ES-I3 (cell line): ENCODE measurements at regions not wholly inside any gene's neighbourhood (a gene's known extent, or its start where the extent isn't known, plus 50 kb on each side); places are given as distances from the start of the nearest gene placed in this dataset.

ENCODE experiments used
- H3K36me3 ChIP-seq: 2 replicates; pipeline ENCODE4 v1.6.1; 2013; ENCODE audit warnings: mild to moderate bottlenecking, low read length, control low read depth, moderate library complexity; ENCODE audit not compliant: insufficient read depth
- H3K4me1 ChIP-seq: 2 replicates; pipeline ENCODE4 v1.6.1; 2013; ENCODE audit warnings: mild to moderate bottlenecking, control low read depth, low read length; ENCODE audit not compliant: insufficient read depth
- H3K9ac ChIP-seq: 2 replicates; pipeline ENCODE4 v1.6.1; 2013; ENCODE audit warnings: low read depth, mild to moderate bottlenecking, low read length, moderate library complexity
- H3K9me3 ChIP-seq: 2 replicates; pipeline ENCODE4 v1.6.1; 2013; ENCODE audit warnings: mild to moderate bottlenecking, low read length, moderate library complexity; ENCODE audit not compliant: control insufficient read depth, insufficient read depth

DNA sequence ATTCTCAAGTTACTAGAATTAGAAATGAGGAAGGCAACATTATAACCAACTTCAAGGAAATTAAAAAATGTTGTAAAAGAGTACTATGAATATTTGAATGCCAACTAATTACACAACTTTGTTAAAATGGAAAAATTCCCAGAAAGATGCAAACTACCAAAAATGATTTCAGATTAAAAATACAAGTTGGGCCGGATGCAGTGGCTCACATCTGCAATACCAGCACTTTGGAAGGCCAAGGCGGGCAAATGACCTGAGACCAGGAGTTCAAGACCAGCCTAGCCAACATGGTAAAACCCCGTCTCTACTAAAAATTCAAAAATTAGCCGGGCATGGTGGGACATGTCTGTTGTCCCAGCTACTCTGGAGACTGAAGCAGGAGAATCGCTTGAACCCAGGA lies 874.2 kb upstream of the GJE1 start:
- Histone ChIP-seq H3K9ac (no peak overlapping the region), H3K4me1 (no peaks in the 10 kb centered on the region), H3K9me3 (no peaks in the 10 kb centered on the region), H3K36me3 (no peaks in the 10 kb centered on the region)

DNA sequence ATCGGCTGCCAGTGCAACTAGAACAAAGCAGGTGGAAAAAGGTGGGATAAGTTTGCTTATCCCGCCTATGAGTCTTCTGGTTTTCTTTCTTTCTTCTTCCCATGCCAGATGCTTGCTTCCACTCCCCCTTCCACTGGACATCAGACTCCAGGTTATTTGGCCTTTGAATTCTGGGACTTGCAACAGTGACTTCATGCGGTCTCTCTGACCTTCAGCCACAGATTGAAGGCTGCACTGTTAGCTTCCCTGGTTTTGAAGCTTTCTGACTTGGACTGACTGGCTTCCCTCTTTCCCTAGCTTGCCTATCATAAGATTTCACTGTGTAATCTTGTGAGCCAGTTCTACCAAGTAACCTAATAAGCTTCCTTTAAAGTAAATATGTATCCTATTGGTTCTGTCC lies 878.4 kb upstream of the GJE1 start:
- Histone ChIP-seq H3K4me1 (no peaks in the 10 kb centered on the region; the same call in 1 of the 2 replicates), H3K9me3 (no peaks in the 10 kb centered on the region), H3K9ac (no peak overlapping the region), H3K36me3 (no peaks in the 10 kb centered on the region)

DNA sequence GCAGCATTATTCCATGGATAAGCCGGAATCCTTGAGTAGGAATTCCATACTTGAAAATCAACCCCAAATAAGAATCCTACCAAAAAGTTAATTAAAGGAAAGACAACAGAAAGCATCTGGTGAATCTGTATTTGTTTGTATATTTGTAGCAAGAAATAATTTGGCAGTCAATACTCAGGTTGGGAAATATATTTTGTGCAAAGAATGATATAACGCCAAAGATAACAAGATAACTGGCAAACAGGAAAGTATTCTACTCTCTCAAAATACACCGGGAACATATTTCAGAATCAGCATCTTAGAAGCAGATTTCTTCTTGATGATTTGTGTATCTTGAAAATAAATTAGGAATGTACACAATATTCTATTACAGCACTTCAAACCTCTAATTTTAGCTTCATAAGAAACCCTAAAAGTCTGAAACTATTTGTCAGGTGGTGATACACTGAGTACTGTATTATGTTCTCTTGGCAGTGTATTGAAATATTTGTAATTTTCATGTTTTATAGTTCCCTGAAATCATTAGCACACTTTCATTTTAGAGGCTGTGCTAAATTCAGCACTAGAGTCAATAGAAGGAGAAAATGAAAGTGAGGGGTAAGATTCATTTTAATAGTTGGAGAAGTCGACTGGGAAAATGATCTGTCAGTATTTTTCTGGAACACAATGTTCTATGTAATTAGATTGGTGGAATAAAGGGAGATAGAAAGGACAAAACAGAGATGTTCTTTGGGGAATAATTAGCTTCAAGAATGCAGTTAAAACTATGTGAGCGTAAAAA lies 879.7 kb upstream of the GJE1 start:
- H3K9me3 ChIP-seq, result no peaks in the 10 kb centered on the region
- H3K9ac ChIP-seq, result no peak overlapping the region
- H3K36me3 ChIP-seq, result no peaks in the 10 kb centered on the region
- H3K4me1 ChIP-seq, result no peaks in the 10 kb centered on the region; the same call in 1 of the 2 replicates

- Histone ChIP-seq H3K36me3 (no peaks in the 10 kb centered on the region), H3K4me1 (no peaks in the 10 kb centered on the region; the same call in 1 of the 2 replicates), H3K9me3 (no peaks in the 10 kb centered on the region), H3K9ac (no peak overlapping the region)
Measured at GRCh38 chr6:141251286-141251685, 881.4 kb upstream of the GJE1 start.

GRCh38 chr6:141248021-141248799 lies 884.5 kb upstream of the GJE1 start:
- Histone ChIP-seq H3K36me3 (no peaks in the 10 kb centered on the region), H3K9ac (no peak overlapping the region), H3K9me3 (no peaks in the 10 kb centered on the region), H3K4me1 (no peaks in the 10 kb centered on the region; the same call in 1 of the 2 replicates)

DNA sequence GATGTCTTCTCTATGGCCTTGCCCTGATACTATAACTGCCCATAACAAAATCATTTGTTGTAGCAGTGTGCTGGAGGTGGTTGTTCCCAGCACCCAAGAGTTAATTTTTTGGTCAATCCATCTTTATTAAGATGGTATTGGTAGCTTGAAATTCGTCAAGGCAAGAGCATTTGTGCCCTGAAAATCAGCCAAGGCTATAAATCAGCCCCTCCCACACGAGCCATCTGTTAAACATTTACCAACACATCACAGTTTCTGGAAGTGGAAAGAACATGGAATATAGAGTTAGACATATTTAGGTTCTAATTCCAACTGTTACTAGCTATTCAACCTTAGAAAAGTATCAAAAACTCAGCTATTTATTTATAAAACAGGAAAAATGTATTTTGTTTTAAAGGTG lies 888.4 kb upstream of the GJE1 start:
- Histone ChIP-seq H3K9ac (no peak overlapping the region), H3K4me1 (no peaks in the 10 kb centered on the region), H3K36me3 (no peaks in the 10 kb centered on the region), H3K9me3 (no peaks in the 10 kb centered on the region)

DNA sequence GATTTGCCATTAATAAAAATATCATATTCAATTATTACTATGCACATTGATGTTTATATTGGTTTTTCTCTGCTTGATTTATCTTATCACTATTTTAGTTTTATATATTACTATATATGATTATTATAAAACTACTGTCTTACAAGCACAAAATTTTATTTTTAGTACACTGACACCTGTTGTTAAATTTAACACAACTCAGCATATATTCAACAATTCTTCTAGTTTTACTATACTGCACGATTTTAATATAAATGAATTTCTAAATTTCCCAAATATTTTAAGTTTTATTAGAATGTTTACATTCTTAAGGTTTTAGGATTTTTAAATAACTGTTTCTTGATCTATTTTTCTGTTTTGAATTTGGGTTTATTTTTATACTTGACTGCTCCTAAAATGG lies 889.8 kb upstream of the GJE1 start:
- H3K9ac ChIP-seq, result no peak overlapping the region
- no peaks in the 10 kb centered on the region for H3K4me1 ChIP-seq
- no peaks in the 10 kb centered on the region for H3K36me3 ChIP-seq
- H3K9me3 ChIP-seq, result no peaks in the 10 kb centered on the region

DNA sequence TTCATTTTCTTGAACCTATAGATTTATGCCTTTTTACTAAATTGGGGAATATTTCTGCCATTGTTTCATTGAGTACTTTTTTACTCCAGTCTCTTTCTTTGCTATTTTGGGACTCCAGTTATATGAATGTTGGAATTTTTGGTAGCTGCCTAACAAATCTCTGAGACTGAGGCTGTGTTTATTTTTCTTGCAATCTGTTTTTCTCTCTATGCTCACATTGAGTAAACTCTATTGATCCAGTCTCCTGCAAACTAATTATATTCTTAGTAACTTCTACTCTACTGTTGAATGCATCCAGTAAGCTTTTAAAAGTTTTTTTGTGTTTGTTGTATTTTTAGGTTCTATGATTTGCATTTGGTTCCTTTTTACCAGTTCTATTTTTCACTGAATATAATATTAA lies 903.4 kb upstream of the GJE1 start:
- no peaks in the 10 kb centered on the region for H3K36me3 ChIP-seq
- no peaks in the 10 kb centered on the region for H3K9me3 ChIP-seq
- no peaks in the 10 kb centered on the region for H3K4me1 ChIP-seq
- no peak overlapping the region for H3K9ac ChIP-seq

DNA sequence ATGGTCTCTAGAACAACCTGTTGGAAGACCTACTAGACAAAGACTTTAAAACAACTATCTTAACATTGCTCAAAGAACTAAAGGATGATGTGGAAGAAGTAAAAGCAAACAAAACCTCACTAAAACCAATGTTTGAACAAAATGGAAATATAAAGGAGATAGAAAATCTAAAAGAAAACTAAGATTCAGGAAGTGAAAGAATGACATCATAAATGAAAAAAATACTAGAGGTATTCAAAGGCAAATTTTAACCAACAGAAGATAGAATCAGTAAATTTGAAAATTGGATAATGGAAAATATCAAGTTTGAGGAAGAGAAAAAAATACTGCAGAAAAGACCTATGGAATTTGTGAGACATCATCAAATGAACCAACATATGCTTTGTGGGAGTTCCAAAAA lies 914.1 kb upstream of the GJE1 start:
- Histone ChIP-seq H3K9me3 (peaks cover 13% of the 10 kb centered on the region; the same call in 1 of the 2 replicates), H3K9ac (no peak overlapping the region), H3K4me1 (no peaks in the 10 kb centered on the region), H3K36me3 (no peaks in the 10 kb centered on the region)

DNA sequence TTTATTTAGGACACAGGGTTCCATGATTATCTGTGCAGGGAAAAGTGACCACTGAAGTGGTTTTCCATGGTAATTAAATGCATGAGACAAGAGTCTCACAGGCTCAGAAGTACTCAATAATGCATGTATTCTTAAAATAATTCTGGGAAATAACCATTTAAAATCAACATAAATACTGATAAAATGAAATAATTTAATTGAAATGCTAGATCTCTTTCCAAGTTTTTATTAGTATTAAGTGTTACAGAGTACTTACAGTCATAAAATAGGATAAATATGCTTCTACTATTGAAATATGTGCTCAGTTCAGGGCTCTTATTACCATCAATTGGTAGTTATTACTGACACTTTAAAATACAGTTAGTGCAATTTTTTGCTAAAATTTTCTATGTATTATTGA lies 916.0 kb upstream of the GJE1 start:
- Histone ChIP-seq H3K4me1 (no peaks in the 10 kb centered on the region), H3K9ac (no peak overlapping the region), H3K9me3 (peaks cover 13% of the 10 kb centered on the region; the same call in 1 of the 2 replicates), H3K36me3 (no peaks in the 10 kb centered on the region)

DNA sequence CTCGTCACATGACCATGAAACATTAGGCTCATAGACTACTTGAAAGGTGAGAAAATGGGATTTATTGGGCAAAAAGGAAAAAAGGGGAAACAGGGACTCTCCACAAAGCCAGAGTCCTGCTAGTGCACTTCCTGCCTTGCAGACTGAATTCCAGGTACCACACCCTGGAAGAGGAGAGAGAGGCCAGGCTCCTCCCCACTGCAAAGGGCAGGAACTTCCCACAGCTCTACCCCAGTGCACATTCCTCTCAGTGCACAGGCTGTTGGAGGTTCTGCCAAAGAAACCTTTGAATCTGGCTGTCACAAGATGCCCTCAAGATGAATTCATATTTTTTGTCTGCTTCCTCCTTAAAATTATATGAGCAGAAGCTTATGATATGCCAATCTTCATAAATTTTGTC lies 920.4 kb upstream of the GJE1 start:
- Histone ChIP-seq H3K4me1 (no peaks in the 10 kb centered on the region), H3K36me3 (no peaks in the 10 kb centered on the region), H3K9me3 (no peaks in the 10 kb centered on the region), H3K9ac (no peak overlapping the region)

- no peaks in the 10 kb centered on the region for H3K4me1 ChIP-seq
- H3K9ac ChIP-seq, result no peak overlapping the region
- H3K9me3 ChIP-seq, result no peaks in the 10 kb centered on the region
- H3K36me3 ChIP-seq, result no peaks in the 10 kb centered on the region
Measured at GRCh38 chr6:141211845-141212244, 920.9 kb upstream of the GJE1 start.

DNA sequence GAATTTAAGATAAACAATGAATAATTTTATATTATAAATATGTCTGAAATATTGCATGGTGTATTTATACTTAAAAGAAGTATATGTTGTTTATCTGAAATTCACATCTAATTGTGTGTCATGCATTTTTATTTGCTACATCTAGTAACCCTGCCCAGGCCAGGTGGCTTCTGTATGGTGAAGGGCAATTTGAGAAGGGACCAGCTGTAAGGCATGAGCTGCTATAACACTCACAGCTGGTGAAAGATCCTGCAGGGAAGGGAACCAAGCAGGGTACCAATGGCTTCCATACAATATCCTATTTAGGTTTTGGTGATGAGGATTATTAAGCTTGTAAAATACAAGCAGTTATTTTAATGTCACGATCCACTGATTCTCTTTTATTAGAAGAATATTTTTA lies 921.8 kb upstream of the GJE1 start:
- H3K4me1 ChIP-seq, result no peaks in the 10 kb centered on the region
- H3K36me3 ChIP-seq, result no peaks in the 10 kb centered on the region
- H3K9me3 ChIP-seq, result no peaks in the 10 kb centered on the region
- H3K9ac ChIP-seq, result no peak overlapping the region

- no peaks in the 10 kb centered on the region; the same call in 1 of the 2 replicates for H3K36me3 ChIP-seq
- H3K4me1 ChIP-seq, result no peaks in the 10 kb centered on the region
- H3K9ac ChIP-seq, result no peak overlapping the region
- H3K9me3 ChIP-seq, result no peaks in the 10 kb centered on the region
Measured at GRCh38 chr6:141209890-141210289, 922.8 kb upstream of the GJE1 start.

GRCh38 chr6:141208101-141208500 lies 924.6 kb upstream of the GJE1 start:
- no peaks in the 10 kb centered on the region for H3K4me1 ChIP-seq
- H3K36me3 ChIP-seq, result no peaks in the 10 kb centered on the region; the same call in 1 of the 2 replicates

More at GRCh38 chr6:141208101-141208500, 924.6 kb upstream of the GJE1 start:
- Histone ChIP-seq H3K9ac (no peak overlapping the region), H3K9me3 (no peaks in the 10 kb centered on the region)
